Forelimb muscle (tissue), 1 donor: ENCODE measurements at regions not wholly inside any gene's neighbourhood (a gene's known extent, or its start where the extent isn't known, plus 50 kb on each side); places are given as distances from the start of the nearest gene placed in this dataset.

Source experiments
- DNase-seq: peaks from one replicate; pipeline ENCODE4 v3.0.0-alpha.2; 2013; ENCODE audit warnings: low read depth

GRCh38 chr3:127458696-127459604, 131.6 kb downstream of the TPRA1 start:
- no peak for DNase-seq

- no peak for DNase-seq
Observed at GRCh38 chr3:127457546-127458145, 132.9 kb downstream of the TPRA1 start.

GRCh38 chr3:127457094-127457475, 133.4 kb downstream of the TPRA1 start:
- DNase-seq: no peak

- DNase-seq: no peak
Observed at GRCh38 chr3:127456471-127457093, 134.0 kb downstream of the TPRA1 start.

DNA sequence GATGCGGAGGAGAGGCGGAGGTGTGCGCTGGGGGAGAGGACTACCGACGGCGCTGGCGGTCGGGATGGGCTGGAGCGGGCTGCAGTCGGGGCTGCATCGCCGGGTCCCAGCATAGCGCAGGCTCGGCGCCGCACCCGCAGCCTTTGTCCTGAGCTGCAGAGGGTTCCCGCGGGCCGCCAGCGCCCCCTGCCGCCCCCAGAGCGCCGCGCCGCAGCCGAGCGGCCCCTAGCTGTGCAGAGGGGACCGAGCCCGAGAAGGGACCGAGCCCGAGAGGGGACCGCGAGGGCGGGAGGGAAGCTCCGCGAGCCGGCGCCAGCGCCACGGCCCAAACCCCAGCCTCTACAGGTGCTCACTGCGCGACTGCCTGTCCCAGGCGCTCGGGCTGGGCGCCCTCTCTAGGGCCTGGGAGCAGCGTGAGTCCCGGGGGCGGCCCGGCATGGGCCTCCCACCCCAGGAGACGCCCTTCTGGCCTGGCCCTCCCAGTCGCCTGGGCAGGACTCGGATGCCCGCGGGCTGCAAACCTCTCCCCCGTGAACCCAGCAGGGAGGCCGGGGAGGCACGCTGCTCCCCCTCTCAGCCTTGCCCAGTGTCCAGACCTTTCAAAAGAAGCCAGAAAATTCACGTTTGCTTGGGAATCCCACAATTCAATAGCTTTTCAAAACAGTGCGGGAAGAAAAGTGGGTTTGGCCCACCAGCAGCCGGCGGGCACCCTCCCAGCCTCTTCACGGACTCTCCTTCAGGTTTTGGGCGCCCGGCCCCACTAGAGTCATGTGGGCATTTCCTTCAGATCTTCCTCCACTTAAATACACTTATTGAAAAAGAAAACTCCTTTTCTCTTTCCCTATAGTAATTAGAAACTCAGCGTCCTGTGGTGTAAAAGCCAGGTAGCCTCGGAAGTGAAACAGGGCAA, 134.7 kb downstream of the TPRA1 start:
- DNase-seq: no peak

- DNase-seq: no peak
Observed at GRCh38 chr3:127454968-127455367, 135.6 kb downstream of the TPRA1 start.

- DNase-seq: no peak
Observed at GRCh38 chr3:127454051-127454450, 136.5 kb downstream of the TPRA1 start.

DNA sequence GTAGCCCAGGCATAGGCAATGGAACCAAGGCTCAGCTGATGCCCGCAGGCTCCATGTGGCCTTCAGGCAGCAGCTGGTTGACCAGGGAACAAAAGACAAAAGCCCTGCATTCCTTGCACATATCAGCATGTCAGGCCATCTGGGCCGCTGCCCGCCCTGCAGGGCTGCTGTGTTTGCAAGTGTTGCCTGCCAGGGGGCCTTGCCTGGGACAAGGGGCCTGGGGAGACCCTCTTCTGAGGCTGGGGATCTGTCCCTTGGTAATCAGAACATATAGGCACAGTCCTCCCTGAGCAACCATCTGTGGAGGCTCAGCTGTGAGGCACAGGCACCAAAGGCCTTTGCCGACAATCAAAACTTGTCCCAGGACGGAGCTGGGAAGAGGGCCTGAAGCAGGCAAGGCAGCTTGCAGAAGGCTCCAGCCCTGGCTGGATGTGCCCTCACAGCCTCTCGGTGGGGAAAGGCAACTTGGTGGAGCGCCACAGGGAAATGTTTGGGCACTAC, 138.2 kb downstream of the TPRA1 start:
- DNase-seq: no peak

DNA sequence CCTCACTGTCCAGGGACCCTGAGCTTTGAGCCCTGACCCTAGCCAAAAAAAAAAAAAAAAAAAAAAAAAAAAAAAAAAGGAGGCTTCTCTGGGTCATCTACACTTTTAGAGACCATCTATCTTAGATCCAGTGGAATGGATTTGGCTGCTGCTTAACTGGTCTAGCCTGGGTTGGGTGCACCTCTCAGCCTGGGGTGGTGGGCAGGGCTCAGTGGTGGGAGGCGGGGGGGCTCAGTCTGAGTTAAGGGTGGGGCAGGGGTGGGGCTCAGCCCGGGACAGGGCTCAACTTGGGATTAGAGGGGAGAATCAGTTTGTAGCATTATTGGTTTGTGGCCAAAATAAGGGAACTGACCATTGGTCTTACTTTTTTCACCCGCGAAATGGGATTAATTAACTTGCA, 139.2 kb downstream of the TPRA1 start:
- DNase-seq: no peak

- DNase-seq: no peak
Observed at GRCh38 chr3:127450331-127450730, 140.2 kb downstream of the TPRA1 start.

GRCh38 chr3:127449486-127450212, 140.9 kb downstream of the TPRA1 start:
- no peak for DNase-seq

DNA sequence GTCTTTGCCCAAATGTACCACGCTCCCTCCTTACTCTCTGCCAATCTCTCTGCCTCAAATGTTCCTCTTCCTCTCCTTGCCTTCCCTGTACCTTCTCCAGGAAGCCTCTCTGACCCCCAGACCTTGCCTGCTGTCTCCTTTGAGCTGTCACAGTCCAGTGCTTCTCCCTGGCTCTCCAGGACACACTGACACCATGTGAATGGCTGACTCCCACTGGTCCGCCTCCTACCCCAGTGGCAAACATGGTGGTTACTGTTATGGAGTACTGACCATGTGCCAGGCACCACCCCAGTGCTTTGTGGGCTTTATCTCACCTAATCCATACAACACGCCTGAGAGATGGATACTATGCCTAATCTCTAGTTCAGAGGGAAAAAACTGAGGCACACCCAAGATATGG, 141.9 kb downstream of the TPRA1 start:
- DNase-seq: no peak

GRCh38 chr3:127448161-127448561, 142.4 kb downstream of the TPRA1 start:
- DNase-seq: no peak

- no peak for DNase-seq
Observed at GRCh38 chr3:127446756-127447155, 143.8 kb downstream of the TPRA1 start.

DNA sequence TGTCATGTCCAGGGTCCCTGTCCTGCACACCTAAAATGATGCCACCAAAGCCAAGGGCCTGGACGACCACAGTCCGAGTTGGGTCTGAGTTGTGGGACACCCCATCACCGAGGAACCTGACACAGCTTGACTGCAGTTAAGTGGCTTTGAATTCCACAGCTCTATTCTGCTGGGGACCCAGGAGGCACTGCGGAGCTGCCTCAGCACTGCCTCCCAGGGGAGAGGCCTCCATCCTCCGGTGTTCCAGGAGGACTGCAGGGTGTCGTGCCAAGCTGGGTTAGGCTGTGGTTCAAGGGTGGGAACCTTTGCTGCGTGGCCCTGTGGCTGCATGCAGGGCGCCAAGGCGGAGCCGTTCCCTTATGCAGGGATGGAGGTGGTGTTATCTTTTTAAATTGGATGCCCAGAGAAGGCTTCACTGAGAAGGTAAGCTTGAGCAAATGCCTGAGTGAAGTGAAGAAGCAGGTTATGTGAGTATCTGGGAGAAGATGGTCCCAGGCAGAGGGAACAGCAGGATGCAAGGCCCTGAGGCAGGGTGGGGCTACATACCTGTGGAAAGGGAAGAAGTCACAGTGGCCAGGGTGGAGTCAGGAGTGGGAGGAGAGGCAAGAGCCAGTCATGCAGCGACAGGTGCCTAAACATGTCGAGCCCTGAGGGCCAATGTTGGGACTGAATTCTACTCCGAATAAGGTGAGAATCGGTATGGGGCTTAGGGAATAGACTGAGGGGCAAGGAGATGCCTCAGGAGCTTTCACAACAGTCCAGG, 144.8 kb downstream of the TPRA1 start:
- DNase-seq: no peak

DNA sequence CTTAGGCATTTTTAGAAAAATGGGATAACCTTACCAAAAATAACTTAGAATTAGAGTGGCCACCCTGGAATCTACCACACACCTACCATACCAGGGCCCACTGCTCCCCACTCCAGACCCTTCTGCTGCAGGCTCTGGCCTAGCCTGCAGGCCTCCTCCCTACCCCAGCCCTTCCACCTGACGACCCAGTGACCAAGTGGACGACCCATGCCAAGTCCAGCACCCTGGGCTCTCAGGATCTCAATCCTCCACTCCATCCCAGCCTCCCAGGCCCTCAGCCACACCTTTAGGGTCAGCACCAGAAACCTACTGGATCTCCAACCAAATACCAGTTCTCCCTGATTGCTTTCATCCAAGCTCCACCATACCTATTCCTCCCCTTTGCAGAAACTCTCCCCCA, 145.8 kb downstream of the TPRA1 start:
- no peak for DNase-seq

GRCh38 chr3:127443581-127444375, 146.8 kb downstream of the TPRA1 start:
- DNase-seq: no peak

- no peak for DNase-seq
Observed at GRCh38 chr3:127442506-127442905, 148.0 kb downstream of the TPRA1 start.

DNA sequence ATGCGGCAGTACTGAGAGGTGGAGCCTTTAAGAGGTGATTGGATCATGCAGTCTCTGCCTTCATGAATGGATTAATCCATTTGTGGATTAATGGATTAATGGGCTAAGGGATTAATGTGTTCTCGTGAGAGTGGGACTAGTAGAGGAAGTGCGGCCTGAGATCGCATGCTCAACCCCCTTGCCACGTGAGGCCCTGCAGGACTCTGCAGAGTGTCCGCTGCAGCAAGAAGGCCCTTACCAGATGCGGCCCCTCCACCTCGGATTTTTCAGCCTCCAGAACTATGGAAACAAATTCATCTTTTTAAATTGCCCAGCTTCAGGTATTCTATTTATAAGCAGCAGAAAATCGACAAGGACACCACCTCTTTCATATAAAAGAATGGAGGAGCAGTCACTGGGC, 148.8 kb downstream of the TPRA1 start:
- DNase-seq: no peak
